ENCODE measurements at regions not wholly inside any gene's neighbourhood (a gene's known extent, or its start where the extent isn't known, plus 50 kb on each side); places are given as distances from the start of the nearest gene placed in this dataset.

DNA sequence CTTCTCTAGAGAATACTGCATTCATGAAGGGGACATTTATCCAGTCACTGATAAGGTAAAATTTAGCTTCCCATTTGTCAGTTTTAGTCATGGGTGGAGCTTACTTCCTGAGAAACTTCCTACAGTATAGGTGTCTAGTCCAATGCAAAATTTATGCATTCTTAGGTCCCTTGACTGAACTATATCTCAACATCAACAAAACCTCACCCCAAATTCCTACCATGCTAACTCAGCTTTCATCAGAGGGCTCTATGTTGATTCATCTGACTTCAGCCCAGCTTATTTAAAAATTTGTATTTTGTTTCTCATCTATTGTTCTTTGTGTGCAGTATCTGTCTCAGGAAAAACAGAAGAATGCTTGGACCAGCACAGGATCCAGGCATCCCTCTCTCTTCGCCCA, 296.4 kb upstream of the ACVR2A start:
- DNase-seq: no peak

DNA sequence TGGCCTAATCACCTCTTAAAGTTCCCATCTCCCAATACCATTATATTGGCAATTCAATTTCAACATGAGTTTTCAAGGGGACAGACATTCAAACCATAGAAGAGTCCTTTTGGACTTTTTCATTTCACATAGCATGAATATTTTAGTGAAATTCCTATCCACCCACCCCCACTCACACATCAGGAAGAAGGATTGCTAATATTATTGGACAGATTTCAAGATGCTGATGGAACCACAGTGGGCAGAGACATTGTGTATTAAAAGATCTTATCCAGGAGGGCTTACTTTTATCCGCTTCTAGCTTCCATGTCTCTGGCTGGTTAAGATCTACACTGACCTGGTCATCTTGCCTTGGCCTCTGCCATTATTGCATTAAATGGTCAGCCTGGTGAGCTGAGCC, 297.4 kb upstream of the ACVR2A start:
- DNase-seq: no peak

DNA sequence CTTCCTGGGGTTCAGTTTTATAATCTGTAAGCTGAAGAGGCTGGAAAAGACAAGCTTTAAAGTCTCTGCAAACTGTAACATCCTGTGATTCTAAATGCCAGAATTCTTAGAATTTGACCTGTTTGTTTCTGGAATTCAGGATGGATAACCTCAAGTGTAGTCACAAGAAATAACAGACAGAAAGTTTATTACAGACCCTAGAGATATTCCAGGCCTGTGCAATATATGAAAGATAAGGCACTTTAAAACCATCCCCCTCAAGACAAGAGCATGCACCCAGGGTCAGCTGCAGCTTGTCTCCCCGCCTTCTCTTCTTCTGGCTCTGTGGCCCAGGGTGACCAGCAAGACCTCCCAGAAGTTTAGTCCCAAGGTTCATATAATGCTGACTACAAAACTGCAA, 298.7 kb upstream of the ACVR2A start:
- no peak for DNase-seq

DNA sequence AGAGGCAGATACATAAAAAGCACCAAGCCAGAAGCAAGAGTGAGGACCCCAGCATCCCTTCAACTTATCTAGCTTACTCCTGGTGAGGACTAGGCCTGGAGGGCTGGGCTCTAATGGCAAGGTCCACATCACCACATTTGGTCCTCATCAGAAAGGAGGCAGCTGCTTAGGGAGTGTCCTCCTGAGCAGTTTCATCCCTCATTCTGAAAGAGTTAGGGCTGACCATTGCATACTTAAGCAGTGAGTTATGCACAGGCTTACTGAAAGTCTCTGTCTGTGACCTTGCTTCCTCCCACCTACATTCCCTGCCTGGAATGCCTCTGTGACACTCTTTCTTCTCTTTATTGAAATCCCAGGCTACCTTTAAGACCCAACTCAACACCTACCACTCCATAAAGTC, 301.8 kb upstream of the ACVR2A start:
- DNase-seq: no peak

DNA sequence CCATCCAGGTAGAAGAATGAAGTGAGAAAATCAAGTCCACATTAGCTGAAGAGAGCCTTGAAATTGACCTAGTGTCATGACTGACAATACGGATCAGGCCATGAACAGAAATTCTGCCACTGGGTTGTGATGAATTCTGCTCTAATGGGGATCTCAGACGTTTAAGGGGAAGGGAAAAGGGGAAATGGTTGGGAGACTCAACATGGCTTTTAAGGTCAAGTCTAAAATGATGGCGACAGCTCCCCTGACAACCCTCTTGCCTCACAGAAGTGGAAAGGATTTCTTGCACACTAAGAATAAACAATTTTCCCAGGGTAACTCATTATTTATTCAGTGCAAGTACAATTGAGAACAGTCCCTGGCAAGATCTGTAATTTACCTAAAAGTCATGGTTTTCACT, 302.5 kb upstream of the ACVR2A start:
- no peak for DNase-seq

DNA sequence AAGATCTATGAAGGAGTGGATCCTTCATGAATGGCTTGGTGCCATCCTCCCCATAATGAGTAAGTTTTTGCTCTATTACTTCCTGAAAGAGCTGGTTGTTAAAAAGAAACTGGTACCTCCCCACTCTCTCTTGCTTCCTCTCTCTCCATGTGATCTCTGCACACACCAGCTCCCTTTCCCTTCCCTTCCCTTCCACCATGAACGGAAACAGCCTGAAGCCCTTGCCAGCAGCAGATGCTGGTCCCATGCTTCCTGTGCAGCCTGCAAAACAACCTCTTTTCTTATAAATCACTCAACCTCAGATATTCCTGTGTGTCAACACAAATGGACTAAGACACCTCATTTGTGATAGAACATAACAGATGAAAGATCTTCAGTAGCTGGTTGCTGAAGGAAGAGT, 303.5 kb upstream of the ACVR2A start:
- no peak for DNase-seq

DNA sequence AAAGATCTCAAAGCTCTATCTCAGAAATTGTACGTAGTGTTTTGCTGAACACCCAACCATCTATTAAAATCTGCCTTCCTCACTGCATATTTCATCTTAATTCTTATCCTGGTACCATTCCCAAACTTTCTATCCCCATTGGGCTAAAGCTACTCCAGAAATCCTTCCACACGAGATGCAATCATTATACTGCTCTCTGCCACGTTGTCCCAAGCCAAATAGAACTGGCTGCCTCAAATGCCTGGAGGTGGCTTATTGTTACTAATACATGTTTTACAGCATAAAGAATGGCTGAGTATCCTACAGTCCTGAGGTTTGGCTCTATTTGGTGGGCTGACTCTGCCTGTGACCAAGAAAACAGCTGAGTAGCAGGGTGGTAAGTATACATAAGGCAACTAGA, 306.0 kb upstream of the ACVR2A start:
- no peak for DNase-seq

DNA sequence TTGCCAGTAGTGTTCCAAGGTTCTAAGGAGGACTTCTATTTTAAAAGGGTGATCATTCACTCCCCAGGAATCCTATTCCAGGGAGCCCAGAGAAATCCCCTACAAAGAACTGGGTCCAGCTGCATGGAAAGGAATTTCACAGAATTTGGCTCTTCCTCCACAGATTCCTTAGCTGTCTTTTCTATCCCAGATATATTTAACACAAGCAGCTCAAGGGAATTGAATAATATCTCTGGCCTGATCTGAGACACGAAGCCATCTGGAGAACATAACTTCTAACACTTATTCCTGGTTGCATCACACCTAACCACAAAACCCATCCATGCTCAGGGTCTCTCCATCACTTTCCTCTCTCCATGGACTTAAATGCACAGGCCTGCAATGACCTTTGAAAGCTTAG, 306.7 kb upstream of the ACVR2A start:
- no peak for DNase-seq

DNA sequence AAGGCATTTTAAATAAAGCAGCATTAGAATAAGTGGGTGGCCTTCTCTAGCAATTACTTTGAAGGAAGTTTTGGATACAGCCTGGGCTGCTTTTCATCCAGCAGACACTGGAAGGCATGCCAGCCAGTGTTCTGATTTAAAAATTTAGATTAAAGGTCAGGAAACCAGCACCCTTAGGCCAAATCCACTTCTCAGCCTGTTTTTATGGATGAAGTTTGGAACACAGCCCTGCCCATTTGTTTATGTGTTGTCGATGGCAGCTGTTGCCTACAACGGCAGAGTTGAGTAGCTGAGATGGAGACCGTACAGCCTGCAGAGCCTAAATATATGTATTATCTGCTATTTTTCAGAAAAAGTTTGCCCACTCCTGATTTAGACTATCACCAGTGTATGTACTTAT, 313.6 kb upstream of the ACVR2A start:
- no peak for DNase-seq

DNA sequence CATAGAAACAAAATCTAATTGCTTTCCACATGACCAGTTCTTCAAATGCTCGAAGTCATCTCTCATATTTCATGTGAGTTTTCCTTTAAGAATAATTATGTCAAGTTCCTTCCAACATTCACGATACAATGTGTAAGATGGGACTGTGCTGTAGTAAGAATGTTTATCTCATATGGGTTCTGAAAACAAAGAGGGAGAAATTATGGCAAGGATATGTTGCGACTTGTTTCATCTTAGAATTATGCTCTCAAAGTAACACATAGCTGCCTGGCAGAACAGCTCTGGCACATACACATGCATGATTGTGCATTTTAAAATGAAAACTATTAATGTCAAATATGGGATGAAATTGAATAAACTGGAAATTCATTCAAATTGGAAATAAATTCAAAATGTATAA, 314.8 kb upstream of the ACVR2A start:
- no peak for DNase-seq

DNA sequence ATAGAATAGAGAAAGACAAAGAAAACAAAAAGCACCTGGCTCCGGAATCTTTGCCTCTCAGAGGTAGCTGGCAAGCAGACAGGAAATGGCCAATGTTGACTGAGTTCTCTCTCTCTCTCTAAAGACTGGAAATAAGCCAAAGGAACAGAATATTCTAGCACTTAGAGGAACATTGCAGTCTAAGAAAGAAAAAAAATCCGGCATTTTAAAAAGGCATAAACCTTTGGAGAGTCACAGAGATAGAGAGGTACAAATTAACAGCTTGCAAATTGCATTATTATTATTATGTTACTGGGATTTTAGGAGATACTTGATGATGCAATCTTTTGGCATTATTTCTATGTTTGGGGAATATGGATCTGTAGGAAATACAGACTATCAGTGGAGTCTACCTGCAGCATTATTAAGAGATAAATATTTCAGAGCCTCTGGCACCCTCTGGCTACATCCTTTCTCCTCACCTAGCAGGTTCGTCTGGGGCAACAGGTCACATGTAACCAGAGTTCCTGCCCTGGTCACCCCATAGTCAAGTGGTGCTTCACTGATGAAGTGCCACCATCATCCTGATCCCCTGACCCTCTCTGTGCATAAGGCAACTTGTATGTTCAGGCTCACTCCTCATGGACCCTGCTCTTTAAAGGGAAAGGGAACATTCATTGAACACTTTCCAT, 318.9 kb upstream of the ACVR2A start:
- no peak for DNase-seq

DNA sequence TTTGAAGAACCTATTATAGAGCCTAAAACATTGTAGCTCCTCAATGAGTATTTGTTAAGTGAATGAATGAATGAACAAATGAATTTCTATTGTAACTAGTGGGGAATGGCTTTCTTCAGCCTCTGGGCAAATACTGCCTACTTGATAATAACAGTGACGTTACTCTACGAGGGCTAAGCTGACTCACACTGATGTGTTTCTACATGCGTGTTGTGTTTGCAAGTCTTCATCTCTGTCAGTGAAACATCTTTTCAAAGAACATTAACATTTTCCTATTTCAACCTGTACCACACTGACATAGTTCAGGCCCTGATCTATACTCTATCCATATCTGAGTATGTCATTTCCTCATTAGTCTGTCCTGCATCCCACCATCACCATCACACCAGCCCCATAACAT, 319.9 kb upstream of the ACVR2A start:
- DNase-seq: no peak

DNA sequence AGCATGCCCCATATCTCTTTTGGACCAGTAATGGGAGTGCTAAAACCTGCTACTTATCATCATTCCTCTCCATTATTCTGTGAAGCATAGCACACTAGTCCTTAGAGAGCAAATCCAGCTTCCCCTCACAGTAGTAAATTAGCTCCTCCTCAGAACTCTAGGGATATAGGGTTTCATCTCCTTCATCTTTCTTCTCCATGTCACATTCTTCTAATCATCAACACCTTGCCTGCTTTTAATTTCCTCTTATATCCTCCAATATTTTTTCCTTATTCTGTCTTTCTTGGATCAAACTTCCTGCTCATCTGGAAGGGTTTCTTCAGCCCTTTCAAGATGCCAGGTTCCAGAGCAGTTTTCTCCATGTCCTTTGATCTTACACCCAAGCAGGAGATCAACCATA, 321.4 kb upstream of the ACVR2A start:
- DNase-seq: no peak

DNA sequence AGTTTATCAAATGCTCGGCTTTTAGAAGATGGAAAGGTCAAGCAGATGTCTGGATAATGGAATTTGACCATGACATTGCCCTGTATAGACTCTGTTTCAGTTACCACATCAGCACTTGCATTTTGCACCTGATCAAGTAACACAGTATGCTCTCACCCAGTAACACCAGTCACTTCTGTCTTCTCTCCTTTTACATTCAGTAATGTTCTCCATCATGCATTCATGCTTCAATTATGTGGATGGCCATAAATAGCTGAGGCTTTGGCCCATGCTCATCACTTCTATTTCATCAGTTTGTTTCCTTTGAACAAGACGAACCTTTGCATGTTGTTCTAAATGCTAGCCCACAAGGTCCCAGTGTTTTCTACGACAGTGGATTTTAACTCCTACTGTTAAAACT, 322.9 kb upstream of the ACVR2A start:
- no peak for DNase-seq

DNA sequence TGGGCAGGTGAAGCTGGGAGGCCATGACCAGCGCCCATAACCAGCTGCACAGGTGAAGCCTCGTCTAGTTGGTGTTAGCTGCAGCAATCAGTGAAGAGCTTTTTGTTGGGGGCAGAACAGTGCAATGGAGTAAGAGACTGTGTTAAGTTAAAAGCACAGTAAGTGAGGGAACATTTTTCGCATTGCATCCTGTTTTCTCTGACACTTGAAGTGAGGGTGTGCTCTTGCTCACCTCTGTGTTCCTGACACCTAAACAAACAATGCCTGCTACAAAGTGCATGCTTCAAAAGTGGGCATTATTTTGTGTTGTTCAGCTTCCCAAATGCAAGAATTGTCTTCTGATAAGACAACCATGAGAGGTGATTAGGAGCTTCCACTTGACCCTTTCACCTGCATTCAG, 324.0 kb upstream of the ACVR2A start:
- DNase-seq: no peak

DNA sequence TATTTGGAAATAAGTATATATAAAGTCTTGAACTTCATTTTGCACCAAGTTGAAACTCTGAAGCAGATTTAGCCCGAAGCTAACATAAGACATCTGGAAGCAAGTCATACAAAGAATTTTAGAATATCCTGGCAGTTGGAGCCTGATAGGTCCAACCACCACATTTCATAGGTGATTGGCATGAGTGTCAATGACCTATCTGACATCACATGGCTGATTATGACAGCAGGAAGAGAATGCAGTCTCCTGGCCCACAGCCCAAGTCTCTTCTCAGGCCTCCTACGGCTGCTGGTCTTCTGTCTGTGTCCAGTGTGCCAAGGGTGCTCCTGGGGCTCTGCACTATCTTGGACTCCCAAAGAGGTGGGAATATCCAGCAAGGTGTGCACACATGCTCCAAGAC, 325.7 kb upstream of the ACVR2A start:
- DNase-seq: no peak

DNA sequence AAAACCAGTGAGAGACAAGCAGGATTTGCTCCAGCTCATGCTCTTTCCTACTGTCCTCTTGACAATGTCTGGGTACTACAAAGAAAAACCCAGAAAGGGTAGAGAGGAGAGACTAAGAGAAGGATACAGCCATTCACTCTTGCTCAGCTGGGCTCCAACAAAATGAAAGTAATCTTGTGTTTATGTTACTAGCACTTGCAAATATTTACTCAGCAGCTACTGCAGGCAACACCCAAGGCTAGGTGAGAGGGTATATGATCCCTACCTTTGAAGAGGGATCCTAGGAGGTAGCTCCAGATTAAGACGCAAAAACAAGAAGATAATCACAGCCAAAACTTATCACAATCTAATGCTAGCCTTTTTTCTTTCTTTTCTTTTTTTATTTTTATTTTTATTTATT, 329.6 kb upstream of the ACVR2A start:
- DNase-seq: no peak

DNA sequence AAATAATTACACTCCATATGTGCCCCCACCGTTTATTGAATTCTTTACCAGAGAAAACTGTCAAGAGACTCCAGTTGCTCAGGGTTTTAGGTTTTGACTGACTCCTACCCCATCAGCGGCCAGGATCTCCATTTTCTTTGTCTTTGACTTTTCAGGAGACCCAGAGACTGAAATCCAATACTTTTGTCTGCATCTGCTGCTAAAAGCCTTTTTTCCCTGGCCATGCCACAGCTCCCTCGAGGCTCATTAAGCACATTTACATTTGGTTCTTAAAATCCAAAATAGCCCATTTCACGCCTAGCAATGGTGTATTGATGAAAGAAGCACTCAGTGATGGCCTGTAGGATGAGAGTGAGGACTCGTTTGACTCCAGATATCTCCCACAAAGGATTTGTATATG, 332.6 kb upstream of the ACVR2A start:
- no peak for DNase-seq

DNA sequence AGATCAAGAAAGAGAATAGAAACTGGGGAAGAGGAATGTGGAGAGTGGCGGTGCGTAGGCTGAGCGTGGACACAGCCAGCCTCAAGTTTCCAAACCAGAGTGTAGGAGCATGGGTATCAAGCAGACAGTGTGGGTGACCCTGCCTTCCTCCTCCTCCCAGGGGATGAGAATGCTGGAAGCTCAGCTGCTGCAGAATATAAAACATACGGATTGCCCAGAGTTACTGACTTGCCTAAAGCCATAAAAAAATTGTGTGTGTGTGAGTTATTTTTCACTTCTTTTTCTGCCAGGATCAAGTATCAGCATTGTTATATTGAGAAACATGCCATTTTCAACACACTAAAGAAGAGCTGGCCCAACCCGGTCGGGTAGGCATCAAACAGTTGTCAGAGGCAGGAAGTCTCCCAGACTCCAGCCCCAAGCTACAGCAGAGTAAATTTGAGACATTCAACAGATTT, 333.3 kb upstream of the ACVR2A start:
- DNase-seq: no peak

DNA sequence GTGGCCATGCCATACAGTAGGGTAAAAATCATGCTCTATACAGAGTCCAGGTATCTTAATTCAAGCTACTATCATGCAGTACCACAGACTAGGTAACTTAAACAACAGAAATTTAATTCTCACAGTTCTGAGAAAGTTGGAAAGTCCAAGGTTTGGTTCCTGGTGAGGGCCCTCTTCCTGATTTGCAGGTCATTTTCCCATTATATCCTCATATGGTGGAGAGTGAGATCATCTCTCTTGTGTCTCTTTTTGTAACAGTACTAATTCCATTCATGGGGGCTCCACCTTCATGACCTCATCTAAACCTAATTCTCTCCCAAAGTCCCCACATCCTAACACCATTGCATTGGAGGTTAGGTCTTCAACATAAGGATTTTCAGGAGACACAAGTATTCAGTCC, 335.0 kb upstream of the ACVR2A start:
- DNase-seq: no peak

DNA sequence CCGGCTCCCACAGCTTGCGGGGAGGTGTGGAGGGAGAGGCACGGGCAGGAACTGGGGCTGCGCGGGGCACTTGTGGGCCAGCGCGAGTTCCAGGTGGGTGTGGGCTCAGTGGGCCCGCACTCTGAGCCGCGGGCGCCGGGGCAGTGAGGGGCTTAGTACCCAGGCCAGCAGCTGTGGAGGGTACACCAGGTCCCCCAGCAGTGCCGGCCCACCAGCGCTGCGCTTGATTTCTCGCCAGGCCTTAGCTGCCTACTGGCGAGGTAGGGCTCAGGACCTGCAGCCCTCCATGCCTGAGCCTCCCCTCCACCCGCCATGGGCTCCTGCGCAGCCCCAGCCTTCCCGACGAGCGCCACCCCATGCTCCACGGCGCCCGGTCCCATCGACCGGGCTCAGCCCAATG, 337.9 kb upstream of the ACVR2A start:
- DNase-seq: no peak

DNA sequence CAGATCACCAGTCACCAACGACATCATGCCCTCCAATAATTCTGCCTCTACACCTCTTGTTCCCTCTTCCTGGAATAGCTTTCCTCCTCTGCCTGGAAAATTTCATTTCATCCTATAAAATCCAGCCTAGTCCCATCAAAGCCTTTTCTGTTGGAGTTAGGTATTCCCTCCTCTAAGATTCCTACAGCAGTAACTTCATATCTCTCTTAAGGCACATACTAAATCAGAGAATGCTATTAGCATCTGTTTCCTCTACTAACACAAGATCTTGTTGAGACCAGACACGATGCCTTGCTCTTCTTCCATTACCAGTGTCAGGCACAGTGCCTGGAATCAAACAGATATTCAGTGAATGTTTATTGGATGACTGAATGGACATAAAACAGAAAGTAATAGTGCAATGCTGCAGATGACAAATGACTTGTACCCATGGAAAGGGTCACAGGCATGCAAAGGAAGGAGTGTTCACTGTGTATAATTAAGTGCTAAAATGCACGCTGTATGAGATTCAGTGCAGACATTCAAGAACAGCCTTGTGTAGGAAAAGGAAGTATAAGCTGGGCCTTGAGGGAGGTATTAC, 342.0 kb upstream of the ACVR2A start:
- no peak for DNase-seq

DNA sequence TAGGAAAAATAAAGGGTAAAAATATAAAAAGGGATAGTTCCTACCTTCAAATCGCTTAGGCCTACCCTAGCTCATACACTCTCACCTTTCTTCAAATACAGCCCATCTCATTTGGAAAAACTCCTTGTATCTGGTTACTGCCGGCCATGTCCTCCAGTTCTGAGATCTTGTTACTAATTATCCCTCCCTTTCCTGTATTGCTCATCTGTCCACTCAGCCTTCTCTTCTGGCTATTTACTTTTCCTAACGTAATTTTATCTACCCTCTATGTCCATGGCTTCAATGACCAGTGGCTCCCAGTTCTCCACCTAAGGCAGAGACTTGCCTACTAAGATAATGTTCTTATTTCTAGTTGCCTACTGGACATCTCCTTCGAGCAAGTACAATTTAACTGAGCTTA, 342.9 kb upstream of the ACVR2A start:
- DNase-seq: no peak

DNA sequence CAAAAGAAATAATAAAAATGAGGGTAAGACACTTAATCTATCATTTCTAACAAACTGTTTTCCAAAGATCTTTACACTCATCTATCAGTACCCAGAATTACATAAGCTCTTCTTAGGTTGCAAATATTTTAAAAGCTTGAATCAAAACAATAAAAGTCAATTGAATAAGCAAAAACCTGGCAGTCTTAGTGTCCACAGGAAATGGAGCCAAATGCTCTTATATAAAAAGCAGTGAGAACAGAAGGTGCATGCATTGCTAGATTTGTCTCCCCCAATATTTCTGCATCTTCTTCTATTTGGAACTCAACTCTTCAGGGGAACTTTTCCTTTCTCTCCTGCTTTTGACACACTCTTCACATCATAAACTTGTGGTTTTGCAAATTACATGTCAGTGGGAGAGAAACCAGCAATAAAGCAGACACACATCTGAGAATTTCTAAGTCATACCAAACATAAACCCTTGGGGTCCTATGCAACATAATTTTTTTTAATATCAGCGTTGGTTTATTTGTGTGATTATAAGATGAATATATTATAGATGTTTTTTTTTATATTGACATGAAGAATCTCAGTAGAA, 343.9 kb upstream of the ACVR2A start:
- DNase-seq: no peak

DNA sequence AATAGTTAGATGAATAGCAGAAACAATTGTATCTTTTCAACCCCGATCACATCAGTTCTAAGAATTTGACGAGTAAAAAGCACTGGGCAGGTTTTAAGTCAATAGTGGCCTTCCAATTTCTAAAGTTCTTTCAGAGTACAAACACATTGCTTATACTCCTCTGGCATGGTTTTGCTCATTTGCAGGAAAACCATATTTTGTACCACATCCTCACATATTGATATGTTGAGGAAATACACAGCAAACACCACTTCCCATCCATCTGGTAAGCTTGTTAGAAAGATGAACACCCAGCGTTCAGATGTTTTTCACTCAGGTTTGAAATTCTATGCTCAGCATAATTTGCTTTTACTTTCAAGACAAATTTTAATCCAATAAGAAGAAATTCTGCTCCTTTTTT, 344.6 kb upstream of the ACVR2A start:
- DNase-seq: peak; percentile 25
